Hepatocyte (in vitro differentiated cells): ENCODE measurements at regions not wholly inside any gene's neighbourhood (a gene's known extent, or its start where the extent isn't known, plus 50 kb on each side); places are given as distances from the start of the nearest gene placed in this dataset.
"Not testable (repeated sequence)": the region's sequence is repeated elsewhere in the genome, so short reads cannot be mapped to it uniquely, and the experiment has no call there.

Experiments
- DNase-seq: peaks from one replicate; pipeline ENCODE4 v3.0.0-alpha.2; 2016; ENCODE audit warnings: low spot score
- H2AFZ ChIP-seq: fragments of 200-600 bp; sonication (generic); 2 replicates; pipeline ENCODE4 v1.6.0; 2016; ENCODE audit warnings: antibody characterized with exemption, mild to moderate bottlenecking
- H3K27ac ChIP-seq: fragments of 200-600 bp; sonication (generic); 2 replicates; pipeline ENCODE4 v1.5.1; 2016; ENCODE audit warnings: mild to moderate bottlenecking
- H3K27me3 ChIP-seq: fragments of 200-600 bp; sonication (generic); 2 replicates; pipeline ENCODE4 v1.6.1; 2016
- H3K36me3 ChIP-seq: fragments of 200-600 bp; sonication (generic); replicated peaks from 2 replicates; pipeline ENCODE4 v1.5.1; 2016; ENCODE audit warnings: low read depth; ENCODE audit not compliant: insufficient read depth
- H3K4me1 ChIP-seq: fragments of 200-600 bp; sonication (generic); 2 replicates; pipeline ENCODE4 v1.5.1; 2016; ENCODE audit warnings: mild to moderate bottlenecking, moderate library complexity; ENCODE audit not compliant: insufficient read depth
- H3K4me2 ChIP-seq: fragments of 200-600 bp; sonication (generic); 2 replicates; pipeline ENCODE4 v1.6.0; 2016
- H3K4me3 ChIP-seq: fragments of 200-600 bp; sonication (generic); 2 replicates; pipeline ENCODE4 v1.5.1; 2016; ENCODE audit warnings: mild to moderate bottlenecking
- H3K79me2 ChIP-seq: fragments of 200-600 bp; sonication (generic); 2 replicates; pipeline ENCODE4 v1.6.0; 2017; ENCODE audit warnings: mild to moderate bottlenecking
- H3K9me2 ChIP-seq: fragments of 200-600 bp; sonication (generic); replicated peaks from 2 replicates; pipeline ENCODE4 v1.6.0; 2017; ENCODE audit warnings: mild to moderate bottlenecking; ENCODE audit not compliant: insufficient read depth
- H3K9me3 ChIP-seq: fragments of 200-600 bp; sonication (generic); 2 replicates; pipeline ENCODE4 v1.5.1; 2016; ENCODE audit warnings: low read depth, mild to moderate bottlenecking
- H4K20me1 ChIP-seq: fragments of 200-600 bp; sonication (generic); 2 replicates; pipeline ENCODE4 v1.6.0; 2016; ENCODE audit warnings: mild to moderate bottlenecking; ENCODE audit not compliant: insufficient read depth, poor library complexity, severe bottlenecking
- CTCF ChIP-seq: fragments of 200-600 bp; sonication (generic); IDR thresholded peaks from 2 replicates; pipeline ENCODE4 v1.5.1; 2016; ENCODE audit warnings: antibody characterized with exemption, mild to moderate bottlenecking; ENCODE audit not compliant: poor library complexity
- EZH2 ChIP-seq: fragments of 200-600 bp; sonication (generic); IDR thresholded peaks from 2 replicates; pipeline ENCODE4 v1.6.1; 2016; ENCODE audit warnings: antibody characterized with exemption, mild to moderate bottlenecking, borderline replicate concordance
- EZH2phosphoT487 ChIP-seq: fragments of 200-600 bp; sonication (generic); IDR thresholded peaks from one replicate; pipeline ENCODE4 v1.6.1; 2018; ENCODE audit warnings: antibody characterized with exemption, mild to moderate bottlenecking, low read depth, moderate library complexity; ENCODE audit not compliant: unreplicated experiment, severe bottlenecking
- WGBS: methylation state at CpG from one replicate; pipeline ENCODE4 v1.1.6; 2016; ENCODE audit warnings: low lambda C conversion rate; ENCODE audit errors: missing lambda C conversion rate; 5-methylcytosine and 5-hydroxymethylcytosine counted together

- no peak overlapping the region for H3K4me2 ChIP-seq
- no peaks in the 10 kb centered on the region for H3K9me2 ChIP-seq
- no peak for TF ChIP-seq EZH2
- TF ChIP-seq EZH2phosphoT487: no peak
- no peak for TF ChIP-seq CTCF
- no peak overlapping the region for H3K27ac ChIP-seq
- H2AFZ ChIP-seq: no peak overlapping the region
- H3K9me3 ChIP-seq: no peaks in the 10 kb centered on the region
- no peaks in the 10 kb centered on the region for H4K20me1 ChIP-seq
- H3K4me3 ChIP-seq: no peak overlapping the region
- no peaks in the 10 kb centered on the region for H3K79me2 ChIP-seq
- no peaks in the 10 kb centered on the region for H3K27me3 ChIP-seq
- H3K36me3 ChIP-seq: no peaks in the 10 kb centered on the region
- DNase-seq: no peak
- no peaks in the 10 kb centered on the region for H3K4me1 ChIP-seq
Observed at GRCh38 chr11:38130514-38130913, 1532.5 kb upstream of the RAG2 start.

GRCh38 chr11:38123673-38124072 is 1525.6 kb upstream of the RAG2 start:
- no peaks in the 10 kb centered on the region for H3K9me2 ChIP-seq

GRCh38 chr11:38116616-38117015 is 1518.6 kb upstream of the RAG2 start:
- not testable (repeated sequence) for H2AFZ ChIP-seq, H4K20me1 ChIP-seq, H3K27ac ChIP-seq, H3K4me3 ChIP-seq, H3K4me1 ChIP-seq, DNase-seq, H3K4me2 ChIP-seq, H3K36me3 ChIP-seq, H3K79me2 ChIP-seq, H3K9me2 ChIP-seq, H3K9me3 ChIP-seq, H3K27me3 ChIP-seq
- WGBS: 94% methylated on average over 5 of the region's 5 CpGs

More at GRCh38 chr11:38123673-38124072, 1525.6 kb upstream of the RAG2 start:
- TF ChIP-seq EZH2phosphoT487: no peak
- TF ChIP-seq EZH2: no peak
- TF ChIP-seq CTCF: no peak
- Histone ChIP-seq H3K4me3 (no peak overlapping the region), H2AFZ (no peak overlapping the region), H4K20me1 (no peaks in the 10 kb centered on the region), H3K79me2 (no peaks in the 10 kb centered on the region), H3K4me1 (no peaks in the 10 kb centered on the region), H3K36me3 (no peaks in the 10 kb centered on the region), H3K9me3 (no peaks in the 10 kb centered on the region), H3K27ac (no peak overlapping the region), H3K4me2 (no peak overlapping the region), H3K27me3 (no peaks in the 10 kb centered on the region)
- DNase-seq: no peak
- 86% methylated on average over 9 of the region's 9 CpGs for WGBS

GRCh38 chr11:38115381-38115780 is 1517.3 kb upstream of the RAG2 start:
- not testable (repeated sequence) for H3K27me3 ChIP-seq, DNase-seq, H3K4me3 ChIP-seq, H3K9me2 ChIP-seq, H3K4me1 ChIP-seq, H3K79me2 ChIP-seq, H4K20me1 ChIP-seq, H3K9me3 ChIP-seq, H3K27ac ChIP-seq, H3K36me3 ChIP-seq, H3K4me2 ChIP-seq, H2AFZ ChIP-seq
- 30% methylated on average over 3 of the region's 3 CpGs for WGBS
